SK-N-SH (cell line): ENCODE measurements at regions not wholly inside any gene's neighbourhood (a gene's known extent, or its start where the extent isn't known, plus 50 kb on each side); places are given as distances from the start of the nearest gene placed in this dataset.

Experiments
- CTCF ChIP-seq: fragments of 200-600 bp; sonication (generic); IDR thresholded peaks from 2 replicates; pipeline ENCODE4 v1.6.1; 2017; ENCODE audit warnings: antibody characterized with exemption, mild to moderate bottlenecking, moderate library complexity
- MXI1 ChIP-seq: IDR thresholded peaks from 2 replicates; pipeline ENCODE4 v1.6.1; 2012; ENCODE audit warnings: mild to moderate bottlenecking, low read depth, low read length, improper control_type of control experiment
- USF1 ChIP-seq: IDR thresholded peaks from 2 replicates; pipeline ENCODE4 v1.4.0; 2012; ENCODE audit warnings: low read depth, borderline replicate concordance

GRCh38 chr7:145605963-145606362, 510.6 kb upstream of the CNTNAP2 start:
- no peak for TF ChIP-seq CTCF
- no peak for TF ChIP-seq MXI1
- TF ChIP-seq USF1: no peak
